Stimulated activated memory B cell treated with anti-CD40 and anti-IgM and Interleukin-4, amounts not matched to agents 10 μg/mL and 1 μg/mL and 100 μg/mL, for 72 hours (primary cell): ENCODE measurements at regions not wholly inside any gene's neighbourhood (a gene's known extent, or its start where the extent isn't known, plus 50 kb on each side); places are given as distances from the start of the nearest gene placed in this dataset.

Source experiments
- ATAC-seq: fragments of 150-1000 bp; cut with Tn5 transposase; 2 replicates; pipeline ENCODE4 v1.10.0; 2021
- H3K27ac Mint-ChIP-seq: one replicate; pipeline ENCODE4 v1.8.0; 2022; ENCODE audit warnings: mild to moderate bottlenecking, mixed read lengths
- H3K27me3 Mint-ChIP-seq: one replicate; pipeline ENCODE4 v1.8.0; 2022; ENCODE audit warnings: mixed read lengths
- H3K36me3 Mint-ChIP-seq: one replicate; pipeline ENCODE4 v1.8.0; 2022; ENCODE audit warnings: mixed read lengths
- H3K4me1 Mint-ChIP-seq: one replicate; pipeline ENCODE4 v1.8.0; 2022; ENCODE audit warnings: mixed read lengths
- H3K4me3 Mint-ChIP-seq: one replicate; pipeline ENCODE4 v1.8.0; 2022; ENCODE audit warnings: mild to moderate bottlenecking, moderate library complexity, mixed read lengths
- H3K9me3 Mint-ChIP-seq: one replicate; pipeline ENCODE4 v1.8.0; 2022; ENCODE audit warnings: mixed read lengths

DNA sequence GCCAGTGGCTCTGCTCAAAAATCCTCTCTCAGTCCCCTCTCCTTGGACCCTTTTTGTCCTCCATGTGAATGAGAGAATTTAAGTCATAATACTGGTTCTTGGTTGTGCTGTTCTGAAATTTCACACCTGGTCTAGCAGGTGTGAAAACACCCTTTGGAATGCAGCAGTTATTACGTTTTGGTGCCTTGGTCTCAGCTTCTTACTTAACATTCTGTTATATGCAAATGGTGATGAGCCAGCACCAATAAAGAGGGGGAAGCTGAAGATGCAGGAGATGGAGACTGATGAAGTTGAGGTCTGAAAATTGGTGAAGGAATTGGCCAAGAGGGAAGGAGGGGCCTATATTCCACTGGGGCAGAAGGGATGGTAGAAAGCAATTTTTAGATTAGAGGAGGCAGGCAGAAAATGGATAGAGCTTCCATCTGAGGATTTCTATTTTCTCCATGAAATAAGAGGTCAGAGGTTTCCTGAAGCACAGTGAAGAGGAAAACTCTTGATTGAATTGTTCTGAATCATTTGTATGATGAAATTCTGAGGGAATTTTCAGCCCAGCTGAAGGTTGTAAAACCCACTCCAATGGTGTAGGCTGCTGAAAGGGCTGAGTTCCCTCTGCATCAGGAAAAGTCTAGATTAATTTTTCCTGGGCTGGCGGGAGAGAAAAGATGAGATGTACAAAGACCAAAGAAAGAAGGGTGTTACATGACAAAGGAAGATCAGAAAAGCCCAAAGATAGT is 94.0 kb upstream of the FAM180A start:
- Mint-ChIP-seq H3K27me3 (no peaks in the 10 kb centered on the region), H3K36me3 (no peaks in the 10 kb centered on the region), H3K9me3 (no peaks in the 10 kb centered on the region), H3K4me3 (no peak overlapping the region), H3K27ac (no peak overlapping the region), H3K4me1 (peaks cover 18% of the 10 kb centered on the region)
- no peak for ATAC-seq

DNA sequence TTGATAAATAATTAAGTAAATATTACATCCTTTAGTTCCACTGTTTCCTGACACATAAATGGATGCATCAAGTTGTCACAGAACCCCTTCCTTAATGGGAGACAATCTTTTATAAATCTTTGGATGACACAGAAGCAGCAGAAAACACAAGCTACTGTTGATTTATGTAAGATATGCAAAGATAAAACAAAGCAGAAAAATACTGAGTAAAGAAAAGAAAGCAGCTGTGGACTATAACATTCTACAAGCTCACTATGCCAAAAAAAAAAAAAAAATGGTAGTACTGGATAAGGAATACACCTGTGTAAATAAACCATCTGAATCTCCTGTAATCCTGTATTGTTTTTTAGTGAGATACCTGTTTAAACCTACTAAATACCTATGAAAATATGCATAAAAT is 92.0 kb upstream of the FAM180A start:
- Mint-ChIP-seq H3K4me1 (peaks cover 18% of the 10 kb centered on the region), H3K9me3 (no peaks in the 10 kb centered on the region), H3K4me3 (no peak overlapping the region), H3K27me3 (no peaks in the 10 kb centered on the region), H3K27ac (no peak overlapping the region), H3K36me3 (no peaks in the 10 kb centered on the region)
- ATAC-seq: no peak

DNA sequence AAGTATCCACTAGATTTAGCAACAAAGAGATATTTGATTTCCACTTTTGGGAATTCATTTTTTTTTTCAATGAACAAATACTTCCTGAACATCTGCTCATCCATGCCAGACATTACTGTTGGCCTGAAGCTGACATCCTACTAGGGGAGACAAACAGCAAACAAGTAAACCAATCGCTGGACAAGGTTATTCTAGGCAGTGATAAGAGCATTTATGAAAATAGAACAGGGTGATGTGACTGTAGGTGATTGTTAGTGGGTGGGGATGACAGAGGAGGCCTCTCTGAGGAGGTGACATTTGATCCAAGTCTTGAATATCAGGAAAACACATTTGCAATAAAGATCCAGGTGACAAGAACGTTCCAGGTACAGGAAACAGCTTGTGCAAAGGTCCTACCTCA is 89.1 kb upstream of the FAM180A start:
- Mint-ChIP-seq H3K9me3 (no peaks in the 10 kb centered on the region), H3K36me3 (no peaks in the 10 kb centered on the region), H3K4me3 (no peak overlapping the region), H3K27me3 (peaks cover 2% of the 10 kb centered on the region), H3K4me1 (peaks cover 16% of the 10 kb centered on the region), H3K27ac (no peak overlapping the region)
- no peak for ATAC-seq

DNA sequence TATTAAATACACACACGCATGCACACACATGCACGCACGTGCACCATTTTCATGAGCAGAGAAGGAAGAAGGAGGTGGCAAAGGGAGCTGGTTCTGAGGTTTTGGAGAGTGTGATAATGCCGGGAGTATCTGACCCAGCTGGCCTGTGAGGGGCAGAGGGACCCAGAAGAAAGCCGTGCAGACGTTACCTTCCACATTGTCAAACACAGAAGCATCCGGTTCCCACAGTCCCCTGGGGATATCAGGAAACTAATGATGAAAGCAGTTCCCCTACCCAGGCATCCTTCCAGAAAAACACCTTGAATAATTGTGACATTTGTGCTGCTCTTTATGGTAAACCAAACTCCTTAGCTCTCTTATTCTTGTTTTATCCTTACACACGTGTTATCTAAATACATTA is 85.7 kb upstream of the FAM180A start:
- Mint-ChIP-seq H3K27ac (no peak overlapping the region), H3K36me3 (no peaks in the 10 kb centered on the region), H3K27me3 (peaks cover 27% of the 10 kb centered on the region), H3K9me3 (no peaks in the 10 kb centered on the region), H3K4me1 (peaks cover 18% of the 10 kb centered on the region), H3K4me3 (no peak overlapping the region)
- peak; percentile 52 for ATAC-seq

DNA sequence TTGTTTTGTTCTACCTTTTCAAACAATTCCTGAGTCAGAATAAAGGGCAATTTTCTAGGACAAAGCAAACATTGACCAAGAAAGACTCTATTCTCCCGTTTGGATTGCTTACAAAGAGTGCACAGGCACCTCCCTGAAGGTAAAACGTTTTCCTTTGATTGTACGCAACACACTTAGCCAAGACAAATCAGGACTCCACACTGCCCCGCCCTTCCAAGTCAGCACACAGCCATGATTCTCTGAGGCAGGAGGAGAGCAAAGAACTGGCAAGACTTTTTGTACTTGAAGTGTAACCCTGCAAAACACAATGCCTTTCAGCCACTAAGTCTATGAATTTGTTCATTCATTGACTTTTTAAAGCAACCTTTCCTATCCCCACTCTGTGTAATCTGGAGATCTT is 85.0 kb upstream of the FAM180A start:
- ATAC-seq: no peak
- no peaks in the 10 kb centered on the region for H3K9me3 Mint-ChIP-seq
- H3K27me3 Mint-ChIP-seq: peaks cover 27% of the 10 kb centered on the region
- no peak overlapping the region for H3K4me3 Mint-ChIP-seq
- peaks cover 18% of the 10 kb centered on the region for H3K4me1 Mint-ChIP-seq
- H3K27ac Mint-ChIP-seq: no peak overlapping the region
- H3K36me3 Mint-ChIP-seq: no peaks in the 10 kb centered on the region

DNA sequence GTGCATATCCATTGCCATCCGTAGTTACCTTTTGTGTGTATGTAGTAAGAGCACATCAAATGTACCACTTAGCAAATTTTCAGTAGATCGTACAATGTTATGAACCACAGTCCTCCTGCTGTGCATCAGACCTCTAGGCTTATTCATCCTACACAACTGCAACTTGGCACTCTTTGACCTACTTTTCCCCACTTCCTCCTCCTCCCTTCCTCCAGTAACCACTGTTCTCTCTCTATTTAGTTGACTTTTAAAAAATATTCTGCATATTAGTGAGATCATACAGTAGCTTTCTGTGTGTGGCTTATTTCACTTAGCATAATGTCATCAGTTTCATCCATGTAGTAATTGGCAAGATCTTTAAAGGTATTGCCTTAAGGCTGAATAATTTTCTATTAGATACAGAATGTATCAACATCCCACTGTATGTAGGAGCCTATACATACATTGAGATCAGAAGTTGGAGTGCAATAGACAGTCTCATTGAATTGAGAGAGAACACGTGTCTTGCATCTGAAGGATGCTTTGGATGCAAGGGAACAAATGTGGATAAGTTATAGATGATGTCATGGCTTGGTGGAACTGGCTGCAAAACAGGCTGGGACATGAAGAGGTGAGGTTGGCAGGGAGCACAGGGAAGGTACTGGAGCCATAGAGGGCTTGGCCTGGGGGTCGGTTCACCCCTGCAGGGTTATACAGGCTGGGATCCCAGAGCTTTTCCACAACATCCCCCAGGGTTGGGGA is 83.0 kb upstream of the FAM180A start:
- Mint-ChIP-seq H3K27ac (no peak overlapping the region), H3K36me3 (no peaks in the 10 kb centered on the region), H3K4me1 (peaks cover 18% of the 10 kb centered on the region), H3K27me3 (peaks cover 27% of the 10 kb centered on the region), H3K9me3 (no peaks in the 10 kb centered on the region), H3K4me3 (no peak overlapping the region)
- peak; percentile 70 for ATAC-seq

DNA sequence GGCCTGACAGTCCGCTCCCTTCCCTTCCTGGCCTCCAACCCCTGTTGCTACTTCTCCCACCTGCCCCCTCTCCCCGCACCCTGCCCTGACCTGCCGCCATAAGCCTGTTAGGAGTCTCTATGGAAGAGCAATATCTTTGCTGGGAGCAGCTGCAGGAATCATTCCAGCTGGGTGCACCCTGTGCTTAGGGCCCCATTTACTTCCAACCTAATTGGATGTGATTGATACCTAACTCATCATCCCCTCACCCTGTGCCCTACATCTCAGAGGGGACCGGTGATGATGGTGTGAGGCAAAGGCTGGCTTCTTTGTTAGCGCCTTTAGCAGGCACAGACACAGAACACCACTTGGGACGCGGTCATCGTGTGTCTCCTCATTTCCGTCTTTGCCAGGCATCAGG is 80.0 kb upstream of the FAM180A start:
- Mint-ChIP-seq H3K9me3 (no peaks in the 10 kb centered on the region), H3K36me3 (no peaks in the 10 kb centered on the region), H3K27ac (no peak overlapping the region), H3K27me3 (peaks cover 27% of the 10 kb centered on the region), H3K4me1 (peaks cover 7% of the 10 kb centered on the region), H3K4me3 (no peak overlapping the region)
- ATAC-seq: no peak

DNA sequence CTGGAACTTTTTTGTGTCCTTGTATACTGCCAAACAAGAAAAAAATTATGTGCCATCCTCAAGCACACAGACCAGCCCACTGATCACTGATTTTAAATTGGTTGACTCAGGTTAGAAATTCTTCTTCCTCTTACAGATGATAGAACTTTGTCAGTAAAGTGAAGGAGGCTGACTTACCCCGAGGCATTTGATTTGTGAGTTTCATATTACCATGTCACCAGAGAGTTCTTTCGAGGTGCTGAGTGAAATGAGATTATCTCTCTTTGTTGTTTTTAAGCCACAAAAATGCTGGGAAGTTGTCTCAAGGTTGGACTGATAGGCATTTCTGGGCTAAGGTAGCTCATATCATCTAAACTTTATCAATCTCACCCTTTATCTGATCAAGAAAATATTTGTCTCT is 78.8 kb upstream of the FAM180A start:
- no peak for ATAC-seq
- Mint-ChIP-seq H3K9me3 (no peaks in the 10 kb centered on the region), H3K27me3 (peaks cover 22% of the 10 kb centered on the region), H3K36me3 (no peaks in the 10 kb centered on the region), H3K27ac (no peak overlapping the region), H3K4me3 (no peak overlapping the region), H3K4me1 (peaks cover 7% of the 10 kb centered on the region)

DNA sequence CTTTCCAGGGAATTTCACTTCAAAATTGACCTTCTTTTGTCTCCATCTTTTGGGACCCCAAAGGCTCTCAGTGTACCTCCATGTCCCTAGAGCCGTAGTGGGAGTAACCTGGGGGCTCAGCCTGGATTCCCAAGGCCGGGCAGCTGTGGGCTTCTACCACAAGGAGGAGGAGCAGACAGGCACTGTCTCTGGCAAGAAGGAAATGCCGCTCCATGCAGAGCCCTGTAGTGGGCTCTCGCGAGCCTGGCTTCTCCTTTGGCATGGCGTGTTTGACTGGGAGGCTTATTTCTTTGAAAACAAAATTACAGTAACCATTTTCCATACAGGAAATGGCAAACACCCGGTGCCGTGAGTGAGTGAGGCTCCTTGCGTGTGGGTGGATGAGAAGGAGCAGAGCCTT is 76.8 kb upstream of the FAM180A start:
- no peaks in the 10 kb centered on the region for H3K4me1 Mint-ChIP-seq
- H3K9me3 Mint-ChIP-seq: no peaks in the 10 kb centered on the region
- ATAC-seq: no peak
- H3K27ac Mint-ChIP-seq: no peak overlapping the region
- H3K27me3 Mint-ChIP-seq: peaks cover 4% of the 10 kb centered on the region
- no peak overlapping the region for H3K4me3 Mint-ChIP-seq
- no peaks in the 10 kb centered on the region for H3K36me3 Mint-ChIP-seq

DNA sequence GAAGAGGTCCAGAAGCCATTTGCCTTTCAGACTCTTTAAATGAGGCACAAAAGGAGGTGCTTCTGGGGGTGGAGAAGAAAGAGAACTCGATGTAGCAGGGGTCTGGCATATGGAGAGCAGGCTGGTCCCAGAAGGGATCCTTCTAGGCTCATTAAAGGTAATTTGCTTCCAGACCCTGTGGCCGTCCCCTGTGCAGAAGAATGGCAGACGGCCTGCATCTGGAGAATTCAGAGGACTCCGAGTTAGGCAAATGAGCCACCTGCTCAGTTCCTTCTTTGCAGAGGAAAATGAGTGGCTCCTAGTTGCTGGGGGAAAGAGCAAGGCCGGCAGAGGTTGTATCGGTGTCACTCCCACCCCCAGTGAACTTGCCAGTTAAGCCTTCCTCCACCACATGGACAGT is 73.8 kb upstream of the FAM180A start:
- Mint-ChIP-seq H3K27ac (no peak overlapping the region), H3K27me3 (peaks cover 8% of the 10 kb centered on the region), H3K36me3 (no peaks in the 10 kb centered on the region), H3K4me1 (no peaks in the 10 kb centered on the region), H3K4me3 (no peak overlapping the region), H3K9me3 (no peaks in the 10 kb centered on the region)
- ATAC-seq: no peak

DNA sequence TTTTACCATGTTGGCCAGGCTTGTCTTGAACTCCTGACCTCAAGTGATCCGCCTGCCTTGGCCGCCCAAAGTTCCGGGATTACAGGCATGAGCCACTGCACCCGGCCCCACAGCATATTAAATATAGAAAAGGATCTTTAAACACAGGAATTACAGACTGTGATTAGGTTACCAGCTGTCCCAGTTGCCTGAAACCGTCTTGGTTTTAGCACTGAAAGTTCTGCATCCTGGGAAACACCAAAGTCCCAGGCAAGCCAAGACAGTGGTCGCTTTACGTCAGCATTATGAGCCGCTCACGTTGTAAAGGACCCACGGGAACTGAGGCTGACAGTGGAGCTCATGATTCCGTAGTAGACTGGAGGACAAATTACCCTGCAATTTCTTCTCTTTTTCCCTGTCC is 69.0 kb upstream of the FAM180A start:
- Mint-ChIP-seq H3K36me3 (no peaks in the 10 kb centered on the region), H3K27ac (no peak overlapping the region), H3K9me3 (no peaks in the 10 kb centered on the region), H3K4me1 (no peaks in the 10 kb centered on the region), H3K4me3 (no peak overlapping the region), H3K27me3 (peaks cover 13% of the 10 kb centered on the region)
- ATAC-seq: no peak

DNA sequence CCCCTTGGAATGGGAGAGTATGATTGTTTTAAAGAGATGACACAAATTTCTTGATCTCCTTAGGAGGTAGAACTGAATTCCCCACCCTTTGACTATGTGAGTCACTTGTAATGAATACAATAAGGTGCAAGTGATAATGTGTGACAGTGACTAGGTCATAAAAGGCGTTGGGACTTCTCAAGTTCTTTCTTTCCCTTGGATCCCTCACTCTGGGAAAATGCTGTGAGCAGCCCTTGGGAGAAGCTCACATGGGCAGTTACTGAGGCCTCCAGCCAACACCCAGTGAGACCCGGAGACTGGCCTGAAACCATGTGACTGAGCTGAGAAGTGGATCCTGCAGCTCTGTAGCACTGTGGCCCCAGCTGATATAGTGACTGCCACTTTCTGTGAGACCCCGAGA is 66.4 kb upstream of the FAM180A start:
- H3K9me3 Mint-ChIP-seq: no peaks in the 10 kb centered on the region
- H3K27me3 Mint-ChIP-seq: peaks cover 13% of the 10 kb centered on the region
- ATAC-seq: no peak
- no peak overlapping the region for H3K4me3 Mint-ChIP-seq
- no peak overlapping the region for H3K27ac Mint-ChIP-seq
- no peaks in the 10 kb centered on the region for H3K36me3 Mint-ChIP-seq
- no peaks in the 10 kb centered on the region for H3K4me1 Mint-ChIP-seq

DNA sequence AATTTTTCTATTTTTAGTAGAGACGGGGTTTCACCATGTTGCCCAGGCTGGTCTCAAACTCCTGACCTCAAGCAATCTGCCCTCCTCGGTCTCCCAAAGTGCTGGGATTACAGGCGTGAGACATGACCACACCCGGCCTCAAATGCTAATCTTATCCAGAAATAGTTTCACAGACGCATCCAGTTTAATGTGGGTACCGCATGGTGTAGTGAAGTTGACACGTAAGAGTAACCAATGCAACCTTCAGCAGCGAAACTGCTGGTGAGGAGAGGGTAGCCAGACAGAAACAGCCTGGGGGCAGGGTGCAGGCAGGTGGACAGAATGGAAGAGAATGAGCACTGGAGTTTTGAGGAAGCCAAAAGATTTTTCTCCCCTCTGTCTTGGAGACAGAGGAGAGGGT is 63.5 kb upstream of the FAM180A start:
- Mint-ChIP-seq H3K4me1 (peaks cover 8% of the 10 kb centered on the region), H3K9me3 (no peaks in the 10 kb centered on the region), H3K4me3 (no peak overlapping the region), H3K27me3 (peaks cover 5% of the 10 kb centered on the region), H3K27ac (no peak overlapping the region), H3K36me3 (no peaks in the 10 kb centered on the region)
- ATAC-seq: no peak

DNA sequence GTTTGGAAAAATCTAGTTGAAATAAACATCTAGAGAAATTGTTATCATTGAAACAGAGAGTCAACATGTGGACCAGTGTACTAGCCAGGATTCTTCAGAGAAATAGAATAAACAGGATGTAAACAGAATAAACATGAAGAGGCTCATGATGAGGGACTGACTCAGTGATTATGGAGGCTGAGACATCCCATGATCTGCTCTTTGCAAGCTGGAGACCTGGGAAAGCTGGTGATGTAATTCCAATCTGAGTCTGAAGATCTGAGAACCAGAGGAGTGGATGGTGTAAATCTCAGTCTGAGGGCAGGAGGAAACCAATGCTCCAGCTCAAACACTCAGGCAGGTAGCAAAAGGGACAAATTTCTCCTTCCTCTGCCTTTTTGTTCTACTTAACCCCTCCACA is 62.9 kb upstream of the FAM180A start:
- Mint-ChIP-seq H3K27me3 (peaks cover 5% of the 10 kb centered on the region), H3K4me1 (peaks cover 8% of the 10 kb centered on the region), H3K4me3 (no peak overlapping the region), H3K27ac (no peak overlapping the region), H3K9me3 (no peaks in the 10 kb centered on the region), H3K36me3 (no peaks in the 10 kb centered on the region)
- ATAC-seq: no peak

DNA sequence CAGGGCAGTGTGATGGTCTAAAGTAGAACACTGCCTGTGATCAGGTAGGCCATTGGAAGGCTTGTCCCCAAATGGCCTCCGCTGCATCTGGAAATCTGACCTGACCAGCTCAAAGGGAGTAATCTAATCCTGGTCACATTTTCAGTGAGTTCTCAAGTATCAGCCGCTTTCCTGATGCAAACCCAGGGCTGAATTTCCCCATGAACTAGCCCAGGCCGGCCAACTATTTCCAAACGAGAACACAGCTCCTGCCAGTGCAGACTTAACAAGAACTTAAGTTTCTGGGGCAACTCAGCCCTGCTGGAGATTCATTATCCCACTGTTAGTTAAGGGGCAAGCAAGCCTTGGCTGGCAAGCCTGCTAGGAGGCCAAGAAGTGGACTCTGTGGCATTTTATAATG is 59.6 kb upstream of the FAM180A start:
- no peak for ATAC-seq
- H3K36me3 Mint-ChIP-seq: no peaks in the 10 kb centered on the region
- H3K9me3 Mint-ChIP-seq: no peaks in the 10 kb centered on the region
- H3K27ac Mint-ChIP-seq: no peak overlapping the region
- peaks cover 8% of the 10 kb centered on the region for H3K4me1 Mint-ChIP-seq
- no peak overlapping the region for H3K4me3 Mint-ChIP-seq
- peaks cover 1% of the 10 kb centered on the region for H3K27me3 Mint-ChIP-seq

DNA sequence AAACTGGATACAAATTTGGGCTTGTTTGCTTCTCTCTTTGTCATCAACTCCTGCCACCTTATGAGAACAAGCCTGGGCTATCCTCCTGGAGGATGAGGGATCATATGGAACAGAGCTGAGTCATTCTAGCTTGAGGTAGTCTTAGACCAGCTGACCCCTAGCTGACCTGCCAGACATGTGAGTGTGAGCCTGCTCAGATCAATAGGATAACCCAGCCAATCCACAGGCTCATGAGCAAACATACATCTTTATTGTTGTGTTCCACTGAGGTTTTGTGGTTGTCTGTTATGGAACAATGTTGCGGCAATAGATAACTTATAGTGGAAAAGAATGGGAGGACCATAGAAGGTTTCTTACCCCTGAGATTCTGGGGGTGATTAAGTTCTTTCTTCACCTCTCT is 54.5 kb upstream of the FAM180A start:
- H3K27me3 Mint-ChIP-seq: peaks cover 23% of the 10 kb centered on the region
- no peak for ATAC-seq
- no peak overlapping the region for H3K4me3 Mint-ChIP-seq
- no peak overlapping the region for H3K27ac Mint-ChIP-seq
- peaks cover 16% of the 10 kb centered on the region for H3K4me1 Mint-ChIP-seq
- H3K36me3 Mint-ChIP-seq: no peaks in the 10 kb centered on the region
- no peaks in the 10 kb centered on the region for H3K9me3 Mint-ChIP-seq
